ENCODE measurements at regions not wholly inside any gene's neighbourhood (a gene's known extent, or its start where the extent isn't known, plus 50 kb on each side); places are given as distances from the start of the nearest gene placed in this dataset.

DNA sequence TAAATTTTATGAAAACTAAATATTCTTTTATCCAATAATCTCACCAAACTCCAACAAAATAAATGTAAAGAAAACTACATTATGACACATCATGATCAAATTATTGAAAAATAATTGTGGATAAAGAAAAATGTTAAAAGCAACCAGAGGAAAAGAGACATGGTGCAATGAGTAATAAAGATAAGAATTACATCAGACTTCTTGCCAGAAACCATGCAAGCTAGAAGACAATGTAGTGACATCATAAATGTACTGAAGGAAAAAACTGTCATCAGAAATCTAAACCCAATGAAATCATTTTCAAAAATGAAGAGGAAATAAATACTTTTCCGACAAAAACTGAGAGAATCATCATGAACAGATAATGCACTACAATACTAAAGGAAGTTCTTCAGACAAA is 135.9 kb upstream of the EOLA2 start:
- Histone ChIP-seq H3K9ac (ENCODE audit: low read length) (no peak overlapping the region), H3K27ac (ENCODE audit: low read length) (no peak overlapping the region), H3F3A (ENCODE audit: insufficient read depth, low read length) (no peaks in the 10 kb centered on the region), H3K9me3 (replicated peaks; ENCODE audit: insufficient read depth, low read length) (no peaks in the 10 kb centered on the region), H3K27me3 (replicated peaks; ENCODE audit: insufficient read depth, low read length) (no peaks in the 10 kb centered on the region), H3K9me2 (replicated peaks; ENCODE audit: insufficient read depth, low read length) (no peaks in the 10 kb centered on the region), H2AFZ (ENCODE audit: low read length) (no peak overlapping the region), H3K4me2 (ENCODE audit: low read depth, low read length) (no peak overlapping the region), H4K20me1 (ENCODE audit: insufficient read depth, low read length) (no peaks in the 10 kb centered on the region), H3K4me1 (ENCODE audit: low read length) (no peaks in the 10 kb centered on the region), H3K4me3 (ENCODE audit: low read length) (no peak overlapping the region), H3K36me3 (replicated peaks; ENCODE audit: insufficient read depth, low read length) (no peaks in the 10 kb centered on the region), H3K79me2 (ENCODE audit: low read length) (no peaks in the 10 kb centered on the region)
- no peak for DNase-seq
- TF ChIP-seq EZH2phosphoT487 (IDR thresholded peaks at IDR 0.05; ENCODE audit: low read length) = no peak
- TF ChIP-seq EZH2 (optimal IDR thresholded peaks at IDR 0.05; ENCODE audit: low read depth, low read length) = no peak
- TF ChIP-seq, protein P1, sequence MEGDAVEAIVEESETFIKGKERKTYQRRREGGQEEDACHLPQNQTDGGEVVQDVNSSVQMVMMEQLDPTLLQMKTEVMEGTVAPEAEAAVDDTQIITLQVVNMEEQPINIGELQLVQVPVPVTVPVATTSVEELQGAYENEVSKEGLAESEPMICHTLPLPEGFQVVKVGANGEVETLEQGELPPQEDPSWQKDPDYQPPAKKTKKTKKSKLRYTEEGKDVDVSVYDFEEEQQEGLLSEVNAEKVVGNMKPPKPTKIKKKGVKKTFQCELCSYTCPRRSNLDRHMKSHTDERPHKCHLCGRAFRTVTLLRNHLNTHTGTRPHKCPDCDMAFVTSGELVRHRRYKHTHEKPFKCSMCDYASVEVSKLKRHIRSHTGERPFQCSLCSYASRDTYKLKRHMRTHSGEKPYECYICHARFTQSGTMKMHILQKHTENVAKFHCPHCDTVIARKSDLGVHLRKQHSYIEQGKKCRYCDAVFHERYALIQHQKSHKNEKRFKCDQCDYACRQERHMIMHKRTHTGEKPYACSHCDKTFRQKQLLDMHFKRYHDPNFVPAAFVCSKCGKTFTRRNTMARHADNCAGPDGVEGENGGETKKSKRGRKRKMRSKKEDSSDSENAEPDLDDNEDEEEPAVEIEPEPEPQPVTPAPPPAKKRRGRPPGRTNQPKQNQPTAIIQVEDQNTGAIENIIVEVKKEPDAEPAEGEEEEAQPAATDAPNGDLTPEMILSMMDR (IDR thresholded peaks at IDR 0.05; ENCODE audit: low read length) = no peak

GRCh38 chrX:150080497-150080896 is 142.2 kb upstream of the EOLA2 start:
- no peaks in the 10 kb centered on the region for H4K20me1 ChIP-seq (ENCODE audit: insufficient read depth, low read length)
- no peaks in the 10 kb centered on the region for H3K4me1 ChIP-seq (ENCODE audit: low read length)
- H3K4me2 ChIP-seq (ENCODE audit: low read depth, low read length) = no peak overlapping the region
- H2AFZ ChIP-seq (ENCODE audit: low read length) = no peak overlapping the region
- no peaks in the 10 kb centered on the region for H3K27me3 ChIP-seq (replicated peaks; ENCODE audit: insufficient read depth, low read length)
- H3K9me3 ChIP-seq (replicated peaks; ENCODE audit: insufficient read depth, low read length) = no peaks in the 10 kb centered on the region
- TF ChIP-seq EZH2phosphoT487 (IDR thresholded peaks at IDR 0.05; ENCODE audit: low read length) = no peak
- TF ChIP-seq, protein P1 (IDR thresholded peaks at IDR 0.05; ENCODE audit: low read length) = no peak
- TF ChIP-seq EZH2 (optimal IDR thresholded peaks at IDR 0.05; ENCODE audit: low read depth, low read length) = no peak
- no peaks in the 10 kb centered on the region for H3K79me2 ChIP-seq (ENCODE audit: low read length)
- no peak overlapping the region for H3K9ac ChIP-seq (ENCODE audit: low read length)
- DNase-seq = no peak
- no peaks in the 10 kb centered on the region for H3K36me3 ChIP-seq (replicated peaks; ENCODE audit: insufficient read depth, low read length)
- H3K27ac ChIP-seq (ENCODE audit: low read length) = no peak overlapping the region
- H3F3A ChIP-seq (ENCODE audit: insufficient read depth, low read length) = no peaks in the 10 kb centered on the region
- H3K9me2 ChIP-seq (replicated peaks; ENCODE audit: insufficient read depth, low read length) = no peaks in the 10 kb centered on the region
- no peak overlapping the region for H3K4me3 ChIP-seq (ENCODE audit: low read length)

DNA sequence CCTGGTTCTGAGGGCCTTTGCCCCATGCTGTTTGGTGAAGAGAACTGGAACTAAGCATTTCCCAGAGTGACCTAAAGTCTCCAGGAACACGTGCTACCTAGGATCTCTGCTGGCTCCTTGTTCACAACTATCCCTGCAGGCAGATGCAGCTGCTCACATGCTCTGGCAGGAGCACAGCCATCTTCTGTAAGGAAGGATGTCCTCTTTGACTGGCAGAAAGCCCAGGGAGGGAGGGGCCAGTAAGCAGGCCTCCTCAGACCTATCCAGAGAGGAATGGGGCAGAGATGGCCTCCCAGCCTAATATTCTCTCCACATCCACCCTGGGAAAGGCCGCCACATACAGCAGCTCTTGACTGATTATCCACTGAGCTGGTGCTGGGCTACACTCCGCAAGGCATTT is 142.8 kb upstream of the EOLA2 start:
- no peak for DNase-seq
- Histone ChIP-seq H3K9ac (ENCODE audit: low read length) (no peak overlapping the region), H3K4me1 (ENCODE audit: low read length) (no peaks in the 10 kb centered on the region), H3K4me2 (ENCODE audit: low read depth, low read length) (no peak overlapping the region), H3K9me2 (replicated peaks; ENCODE audit: insufficient read depth, low read length) (no peaks in the 10 kb centered on the region), H3K27ac (ENCODE audit: low read length) (no peak overlapping the region), H3K27me3 (replicated peaks; ENCODE audit: insufficient read depth, low read length) (no peaks in the 10 kb centered on the region), H3K79me2 (ENCODE audit: low read length) (no peaks in the 10 kb centered on the region), H4K20me1 (ENCODE audit: insufficient read depth, low read length) (no peaks in the 10 kb centered on the region), H3K4me3 (ENCODE audit: low read length) (no peak overlapping the region), H2AFZ (ENCODE audit: low read length) (no peak overlapping the region), H3K9me3 (replicated peaks; ENCODE audit: insufficient read depth, low read length) (no peaks in the 10 kb centered on the region), H3F3A (ENCODE audit: insufficient read depth, low read length) (no peaks in the 10 kb centered on the region), H3K36me3 (replicated peaks; ENCODE audit: insufficient read depth, low read length) (no peaks in the 10 kb centered on the region)
- TF ChIP-seq EZH2 (optimal IDR thresholded peaks at IDR 0.05; ENCODE audit: low read depth, low read length) = no peak
- TF ChIP-seq, protein P1 (IDR thresholded peaks at IDR 0.05; ENCODE audit: low read length) = no peak
- no peak for TF ChIP-seq EZH2phosphoT487 (IDR thresholded peaks at IDR 0.05; ENCODE audit: low read length)

Measured in MM.1S (cell line).